NCI-H446 (cell line): ENCODE measurements at regions not wholly inside any gene's neighbourhood (a gene's known extent, or its start where the extent isn't known, plus 50 kb on each side); places are given as distances from the start of the nearest gene placed in this dataset.
A peak's percentile ranks its signal among the peaks of the same experiment; 100 is the strongest.
"Not testable (repeated sequence)": the region's sequence is repeated elsewhere in the genome, so short reads cannot be mapped to it uniquely, and the experiment has no call there.

Source experiments
- DNase-seq, 2 experiments: peaks; one replicate each; lab custom pipeline; 2025; lab: John Stamatoyannopoulos, UW

- DNase-seq: no peak
These were observed 762.3 kb downstream of the BCL11A start for GRCh38 chr2:59791004-59791618.

GRCh38 chr2:59790186-59791003 is 763.1 kb downstream of the BCL11A start:
- DNase-seq: no peak

GRCh38 chr2:59789523-59789922 is 763.9 kb downstream of the BCL11A start:
- no peak for DNase-seq

- DNase-seq: no peak
These were observed 766.4 kb downstream of the BCL11A start for GRCh38 chr2:59787095-59787494.

GRCh38 chr2:59786684-59787083 is 766.8 kb downstream of the BCL11A start:
- DNase-seq: no peak

- DNase-seq: no peak
These were observed 773.9 kb downstream of the BCL11A start for GRCh38 chr2:59779571-59779970.

GRCh38 chr2:59777120-59777519 is 776.3 kb downstream of the BCL11A start:
- DNase-seq: no peak

- no peak for DNase-seq
These were observed 776.8 kb downstream of the BCL11A start for GRCh38 chr2:59776726-59777008.

GRCh38 chr2:59774821-59775433 is 778.5 kb downstream of the BCL11A start:
- DNase-seq: peak in 1 of 2 experiments; percentile 41

- DNase-seq: no peak
These were observed 782.8 kb downstream of the BCL11A start for GRCh38 chr2:59770651-59771050.

GRCh38 chr2:59761966-59762365 is 791.5 kb downstream of the BCL11A start:
- DNase-seq: no peak

GRCh38 chr2:59756150-59756549 is 797.3 kb downstream of the BCL11A start:
- DNase-seq: peak in 1 of 2 experiments; percentile 23

GRCh38 chr2:59754011-59754735 is 799.3 kb downstream of the BCL11A start:
- peak in 1 of 2 experiments; percentile 27 for DNase-seq

GRCh38 chr2:59752512-59752911 is 800.9 kb downstream of the BCL11A start:
- no peak for DNase-seq

GRCh38 chr2:59752071-59752470 is 801.4 kb downstream of the BCL11A start:
- DNase-seq: peak in 1 of 2 experiments; percentile 32

GRCh38 chr2:59751214-59751613 is 802.2 kb downstream of the BCL11A start:
- not testable (repeated sequence) for DNase-seq

GRCh38 chr2:59746291-59746690 is 807.2 kb downstream of the BCL11A start:
- DNase-seq: no peak

- no peak for DNase-seq
These were observed 808.4 kb downstream of the BCL11A start for GRCh38 chr2:59745085-59745484.

GRCh38 chr2:59744436-59744835 is 809.0 kb downstream of the BCL11A start:
- DNase-seq: no peak

GRCh38 chr2:59741840-59742239 is 811.6 kb downstream of the BCL11A start:
- DNase-seq: peak in 1 of 2 experiments; percentile 21

GRCh38 chr2:59739166-59739565 is 814.3 kb downstream of the BCL11A start:
- no peak for DNase-seq

GRCh38 chr2:59737299-59737698 is 816.2 kb downstream of the BCL11A start:
- no peak for DNase-seq

GRCh38 chr2:59734743-59735142 is 818.7 kb downstream of the BCL11A start:
- no peak for DNase-seq
